ENCODE measurements at regions not wholly inside any gene's neighbourhood (a gene's known extent, or its start where the extent isn't known, plus 50 kb on each side); places are given as distances from the start of the nearest gene placed in this dataset.
A peak's percentile ranks its signal among the peaks of the same experiment; 100 is the strongest.

DNA sequence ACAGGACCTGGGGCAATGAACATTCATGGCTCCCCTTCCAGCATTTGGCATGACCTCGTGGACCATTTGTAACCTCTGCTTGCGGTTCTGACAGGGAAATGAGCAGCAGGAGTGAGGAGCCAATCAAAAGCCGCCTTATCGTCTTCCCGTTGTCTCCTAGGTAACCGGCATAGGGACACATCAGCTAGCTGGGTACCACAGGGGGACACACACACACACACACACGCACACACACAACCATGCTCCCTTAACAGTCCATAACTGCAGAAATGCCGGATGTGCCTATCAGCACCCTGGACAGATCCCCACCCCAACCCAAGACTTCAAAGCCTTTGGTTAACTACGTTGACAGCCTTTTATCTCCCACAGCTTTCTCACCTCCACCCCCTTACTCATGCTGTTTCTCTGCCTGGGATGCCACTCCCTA lies 53.4 kb upstream of the CCDC174 start (continued):
- TF ChIP-seq SFPQ (IDR thresholded peaks at IDR 0.05; ENCODE audit: low read depth, low read length) (no peak), HOMEZ (CRISPR knock-in tag; IDR thresholded peaks at IDR 0.05) (no peak), ZC3H4 (CRISPR knock-in tag; IDR thresholded peaks at IDR 0.05; ENCODE audit: borderline replicate concordance) (no peak), ARHGAP35 (IDR thresholded peaks at IDR 0.05; ENCODE audit: partially characterized antibody) (no peak), ZKSCAN3 (CRISPR knock-in tag; IDR thresholded peaks at IDR 0.05) (no peak), ZNF184 (CRISPR knock-in tag; IDR thresholded peaks at IDR 0.05) (no peak), TAF7 (tag; IDR thresholded peaks at IDR 0.05) (no peak), ZC3H11A (IDR thresholded peaks at IDR 0.05; ENCODE audit: low read depth, low read length) (no peak), CHD2 (IDR thresholded peaks at IDR 0.05; ENCODE audit: low read depth, low read length) (no peak), HNRNPK (IDR thresholded peaks at IDR 0.05; ENCODE audit: low read depth, low read length, poor library complexity, severe bottlenecking) (no peak), KLF1 (tag; IDR thresholded peaks at IDR 0.05) (no peak), U2AF2 (optimal IDR thresholded peaks at IDR 0.05; ENCODE audit: low read depth, low read length) (no peak), GATA2 (CRISPR knock-in tag; IDR thresholded peaks at IDR 0.05) (no peak), EHMT2 (IDR thresholded peaks at IDR 0.05) (peak; percentile 100), ZFP36 (IDR thresholded peaks at IDR 0.05; ENCODE audit: low read depth, low read length, partially characterized antibody) (no peak), TAF15 (IDR thresholded peaks at IDR 0.05; ENCODE audit: low read depth, low read length) (no peak)
- TF ChIP-seq, protein P1, sequence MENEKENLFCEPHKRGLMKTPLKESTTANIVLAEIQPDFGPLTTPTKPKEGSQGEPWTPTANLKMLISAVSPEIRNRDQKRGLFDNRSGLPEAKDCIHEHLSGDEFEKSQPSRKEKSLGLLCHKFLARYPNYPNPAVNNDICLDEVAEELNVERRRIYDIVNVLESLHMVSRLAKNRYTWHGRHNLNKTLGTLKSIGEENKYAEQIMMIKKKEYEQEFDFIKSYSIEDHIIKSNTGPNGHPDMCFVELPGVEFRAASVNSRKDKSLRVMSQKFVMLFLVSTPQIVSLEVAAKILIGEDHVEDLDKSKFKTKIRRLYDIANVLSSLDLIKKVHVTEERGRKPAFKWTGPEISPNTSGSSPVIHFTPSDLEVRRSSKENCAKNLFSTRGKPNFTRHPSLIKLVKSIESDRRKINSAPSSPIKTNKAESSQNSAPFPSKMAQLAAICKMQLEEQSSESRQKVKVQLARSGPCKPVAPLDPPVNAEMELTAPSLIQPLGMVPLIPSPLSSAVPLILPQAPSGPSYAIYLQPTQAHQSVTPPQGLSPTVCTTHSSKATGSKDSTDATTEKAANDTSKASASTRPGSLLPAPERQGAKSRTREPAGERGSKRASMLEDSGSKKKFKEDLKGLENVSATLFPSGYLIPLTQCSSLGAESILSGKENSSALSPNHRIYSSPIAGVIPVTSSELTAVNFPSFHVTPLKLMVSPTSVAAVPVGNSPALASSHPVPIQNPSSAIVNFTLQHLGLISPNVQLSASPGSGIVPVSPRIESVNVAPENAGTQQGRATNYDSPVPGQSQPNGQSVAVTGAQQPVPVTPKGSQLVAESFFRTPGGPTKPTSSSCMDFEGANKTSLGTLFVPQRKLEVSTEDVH (IDR thresholded peaks at IDR 0.05; ENCODE audit: low read depth, partially characterized antibody) = no peak
- TF ChIP-seq, protein P2, sequence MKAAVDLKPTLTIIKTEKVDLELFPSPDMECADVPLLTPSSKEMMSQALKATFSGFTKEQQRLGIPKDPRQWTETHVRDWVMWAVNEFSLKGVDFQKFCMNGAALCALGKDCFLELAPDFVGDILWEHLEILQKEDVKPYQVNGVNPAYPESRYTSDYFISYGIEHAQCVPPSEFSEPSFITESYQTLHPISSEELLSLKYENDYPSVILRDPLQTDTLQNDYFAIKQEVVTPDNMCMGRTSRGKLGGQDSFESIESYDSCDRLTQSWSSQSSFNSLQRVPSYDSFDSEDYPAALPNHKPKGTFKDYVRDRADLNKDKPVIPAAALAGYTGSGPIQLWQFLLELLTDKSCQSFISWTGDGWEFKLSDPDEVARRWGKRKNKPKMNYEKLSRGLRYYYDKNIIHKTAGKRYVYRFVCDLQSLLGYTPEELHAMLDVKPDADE (conservative IDR thresholded peaks at IDR 0.05; ENCODE audit: control insufficient read depth, low read depth, low read length) = no peak
- TF ChIP-seq, protein P3, sequence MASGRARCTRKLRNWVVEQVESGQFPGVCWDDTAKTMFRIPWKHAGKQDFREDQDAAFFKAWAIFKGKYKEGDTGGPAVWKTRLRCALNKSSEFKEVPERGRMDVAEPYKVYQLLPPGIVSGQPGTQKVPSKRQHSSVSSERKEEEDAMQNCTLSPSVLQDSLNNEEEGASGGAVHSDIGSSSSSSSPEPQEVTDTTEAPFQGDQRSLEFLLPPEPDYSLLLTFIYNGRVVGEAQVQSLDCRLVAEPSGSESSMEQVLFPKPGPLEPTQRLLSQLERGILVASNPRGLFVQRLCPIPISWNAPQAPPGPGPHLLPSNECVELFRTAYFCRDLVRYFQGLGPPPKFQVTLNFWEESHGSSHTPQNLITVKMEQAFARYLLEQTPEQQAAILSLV (tag; IDR thresholded peaks at IDR 0.05) = 0 out of 2 replicates have a peak, but pooled peaks have one; percentile 35
- TF ChIP-seq, protein P4, sequence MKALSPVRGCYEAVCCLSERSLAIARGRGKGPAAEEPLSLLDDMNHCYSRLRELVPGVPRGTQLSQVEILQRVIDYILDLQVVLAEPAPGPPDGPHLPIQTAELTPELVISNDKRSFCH (CRISPR knock-in tag; IDR thresholded peaks at IDR 0.05) = no peak
- TF ChIP-seq, protein P4 (tag; IDR thresholded peaks at IDR 0.05) = peak; percentile 88

All from K562 (cell line).